CD1c-positive myeloid dendritic cell (primary cell): ENCODE measurements at regions not wholly inside any gene's neighbourhood (a gene's known extent, or its start where the extent isn't known, plus 50 kb on each side); places are given as distances from the start of the nearest gene placed in this dataset.
"Not testable (repeated sequence)": the region's sequence is repeated elsewhere in the genome, so short reads cannot be mapped to it uniquely, and the experiment has no call there.

Experiments
- DNase-seq: peaks from one replicate; pipeline ENCODE4 v3.0.0-alpha.2; 2016; ENCODE audit errors: extremely low spot score

DNA sequence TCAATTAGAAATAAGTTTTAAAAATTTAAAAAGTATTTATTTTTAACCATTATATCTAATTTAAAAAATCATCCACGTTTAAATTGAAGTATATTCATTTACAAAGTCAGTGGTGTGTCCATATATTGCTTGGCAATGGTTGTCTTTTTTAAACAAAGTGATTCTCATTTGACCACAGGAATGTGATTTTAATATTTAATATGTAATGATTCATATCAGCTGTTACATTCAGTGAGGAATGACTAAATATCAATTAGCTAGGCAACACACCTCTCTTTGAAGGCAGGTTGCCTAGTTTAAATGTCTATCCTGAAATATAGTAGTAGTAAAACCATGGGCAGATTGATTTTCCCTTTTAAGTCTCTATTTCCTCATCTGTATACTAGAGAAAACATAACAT lies 392.2 kb upstream of the CCDC179 start:
- DNase-seq, result no peak

DNA sequence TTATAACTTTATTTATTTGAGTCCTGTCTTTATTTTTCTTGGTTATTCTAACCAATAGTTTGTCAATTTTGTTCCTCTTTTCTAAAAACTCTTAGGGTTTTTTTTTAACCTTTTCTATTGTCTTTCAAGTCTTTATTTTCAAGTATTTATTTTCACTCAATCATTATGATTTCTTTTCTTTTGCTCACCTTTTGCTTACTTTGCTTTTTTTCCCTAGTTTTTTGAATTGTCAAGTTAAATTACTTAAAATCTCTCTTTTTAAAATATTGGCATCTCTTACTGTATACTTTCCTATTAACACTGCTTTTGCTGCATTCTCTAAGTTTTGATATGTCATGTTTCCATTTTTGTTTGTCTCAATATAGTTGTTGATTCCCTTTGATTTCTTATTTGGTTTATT lies 396.8 kb upstream of the CCDC179 start:
- DNase-seq, result no peak

DNA sequence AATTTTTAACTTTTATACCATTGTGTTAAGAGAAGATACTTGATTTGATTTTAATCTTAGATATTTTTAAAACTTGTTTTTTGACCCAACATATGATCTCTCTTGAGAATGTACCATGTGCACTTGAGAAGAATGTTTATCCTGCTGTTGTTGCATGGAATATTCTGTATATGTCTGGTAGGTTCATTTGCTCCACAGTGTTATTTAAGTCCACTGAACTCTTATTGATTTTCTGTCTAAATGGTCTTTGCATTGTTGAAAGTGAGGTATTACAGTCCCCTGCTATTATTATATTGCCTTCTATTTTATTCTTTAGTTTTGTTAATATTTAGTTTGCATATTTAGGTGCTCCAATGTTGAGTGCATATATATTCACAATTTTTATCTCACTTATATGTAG lies 397.3 kb upstream of the CCDC179 start:
- DNase-seq, result no peak

DNA sequence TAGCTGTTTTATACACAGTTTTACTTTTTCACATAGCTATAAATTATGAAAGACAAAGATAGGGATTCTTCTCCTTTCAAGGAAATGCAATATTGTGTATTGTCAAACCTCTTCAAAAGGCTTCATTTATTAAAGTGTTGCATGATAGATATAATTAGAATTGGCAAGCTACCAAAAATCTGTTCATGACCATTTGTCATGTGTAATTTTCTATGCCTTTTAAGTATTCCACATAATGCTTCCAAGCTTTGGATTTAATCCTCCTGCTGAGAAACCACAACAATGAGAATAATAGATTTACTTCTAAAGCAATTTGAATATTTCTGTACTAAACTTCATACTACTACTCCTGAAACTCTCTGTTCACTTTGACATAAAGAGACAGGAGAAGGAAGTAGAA lies 403.2 kb upstream of the CCDC179 start:
- DNase-seq, result no peak

DNA sequence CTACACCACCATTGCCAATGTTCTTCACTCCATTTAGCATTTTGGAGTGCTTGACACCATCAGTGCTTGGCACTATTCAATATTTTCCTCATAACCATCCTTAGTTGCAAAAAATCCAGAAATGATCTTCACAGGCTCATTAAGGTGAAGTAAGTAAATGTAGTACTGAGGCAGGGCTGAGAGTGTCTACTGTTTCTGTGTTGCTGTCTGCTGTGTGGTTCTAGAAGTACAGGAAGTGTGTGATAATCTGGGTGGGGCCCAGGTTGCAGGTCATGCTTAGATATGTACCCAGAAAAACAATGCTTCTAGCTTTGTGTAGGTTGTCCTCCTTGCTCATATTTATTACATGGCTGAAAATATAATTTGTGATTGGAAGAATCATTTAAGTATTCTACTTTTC lies 411.8 kb upstream of the CCDC179 start:
- DNase-seq, result no peak

DNA sequence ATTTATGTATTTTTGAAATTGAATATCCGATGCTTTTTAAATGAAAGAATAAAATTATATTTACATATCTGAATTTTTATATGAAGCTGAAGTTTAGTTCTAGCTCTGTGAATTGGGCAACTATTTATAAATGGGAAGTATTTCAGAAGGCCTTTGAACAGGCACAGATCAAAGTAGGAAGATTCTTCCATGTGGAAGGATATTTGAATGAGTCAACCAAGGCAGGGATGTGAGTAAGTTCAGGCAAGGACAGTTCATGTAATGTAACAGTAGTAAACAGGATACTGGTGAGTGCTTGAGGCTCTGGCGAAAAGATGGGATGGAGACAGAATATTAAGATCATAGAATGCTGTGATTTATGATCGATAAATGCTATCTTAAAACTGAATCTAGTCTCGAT lies 417.8 kb upstream of the CCDC179 start:
- DNase-seq, result no peak

DNA sequence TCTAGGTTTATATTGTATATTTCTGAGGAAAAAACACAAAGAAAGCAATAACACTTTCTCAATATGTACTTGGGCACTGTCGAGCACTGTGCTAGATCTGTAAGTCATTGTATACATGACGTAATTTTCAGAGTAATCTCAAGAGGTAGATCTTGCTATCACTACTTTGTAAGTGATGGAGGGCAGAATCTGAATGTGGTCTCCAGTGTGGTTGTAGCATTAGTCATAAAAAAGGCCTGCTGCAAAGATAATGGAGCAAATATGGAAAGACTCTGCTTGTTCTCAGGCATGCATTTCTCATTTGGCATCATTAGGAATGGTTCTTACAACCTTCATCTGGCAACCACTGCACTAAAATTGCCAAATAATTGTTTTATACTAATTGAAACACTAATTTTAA lies 419.8 kb upstream of the CCDC179 start:
- DNase-seq, result no peak

DNA sequence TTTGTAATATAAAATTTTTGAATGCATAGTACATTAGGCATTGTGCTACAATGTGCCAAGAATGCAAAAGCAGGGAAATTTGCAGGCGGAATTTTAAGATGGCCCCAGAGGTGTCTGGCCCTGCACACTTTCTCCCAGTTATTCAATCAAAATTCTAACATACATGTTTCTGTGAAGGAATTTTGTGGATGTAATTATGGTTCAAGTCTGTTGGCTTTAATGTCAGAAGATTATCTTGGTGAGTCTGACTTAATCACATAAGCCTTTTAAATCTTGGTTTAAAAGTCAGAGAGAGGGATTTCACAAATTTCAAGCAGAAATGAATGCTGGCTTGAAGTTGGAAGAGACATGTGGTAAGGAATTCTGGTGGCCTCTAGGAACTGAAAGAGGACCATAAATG lies 423.4 kb upstream of the CCDC179 start:
- DNase-seq, result no peak

DNA sequence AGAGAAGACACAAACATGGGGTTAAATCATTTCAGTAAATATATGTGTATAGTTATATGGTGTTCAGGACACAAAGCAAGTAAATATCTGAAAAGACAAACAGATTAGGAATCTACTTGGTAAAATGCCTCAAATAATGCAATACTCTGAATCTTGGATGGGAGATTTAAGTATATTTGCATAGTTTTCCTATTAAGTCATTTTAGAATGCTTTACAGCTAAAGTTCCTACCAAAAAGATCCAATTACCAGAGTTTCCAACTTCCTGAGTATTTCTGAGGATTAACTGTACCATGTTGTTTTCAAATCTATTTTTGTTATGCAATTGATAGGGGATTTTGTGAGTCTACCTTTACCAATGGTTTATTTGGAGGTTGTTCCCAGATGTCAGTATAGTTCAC lies 424.4 kb upstream of the CCDC179 start:
- DNase-seq, result no peak

DNA sequence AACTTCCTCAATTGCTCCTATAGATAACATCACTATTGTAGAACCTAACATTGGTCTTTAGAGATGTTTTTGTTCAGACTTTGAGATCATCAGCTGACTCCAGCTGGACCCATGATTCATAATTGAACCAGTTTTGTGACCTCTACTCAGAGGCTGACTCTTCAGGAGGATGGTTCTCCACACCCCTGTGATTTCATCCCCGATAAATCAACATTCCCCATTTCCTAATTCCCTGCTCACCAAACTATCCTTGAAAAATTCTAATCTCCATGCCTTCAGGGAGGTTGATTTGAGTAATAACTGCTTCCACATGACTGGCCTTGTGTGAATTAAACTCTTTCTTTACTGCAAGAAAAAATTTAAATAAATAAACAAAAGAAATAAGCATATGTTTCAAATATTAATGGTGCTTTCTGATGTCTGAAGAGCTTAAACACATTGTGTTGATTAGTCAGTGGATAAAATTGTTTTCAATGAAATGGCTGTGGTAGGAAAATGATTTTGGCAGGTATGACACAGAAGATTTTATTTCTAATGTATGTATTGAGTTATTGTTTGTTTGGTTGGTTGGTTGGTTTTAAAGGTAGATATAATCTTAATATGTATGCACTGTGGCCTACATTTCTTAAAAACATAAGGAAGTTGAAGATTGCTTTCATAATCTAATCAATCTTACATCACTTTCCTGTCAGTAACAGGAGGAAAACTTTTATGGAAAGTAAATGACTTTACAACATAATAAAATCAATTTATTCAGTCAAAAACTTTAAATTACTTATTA lies 427.9 kb upstream of the CCDC179 start:
- no peak for DNase-seq

DNA sequence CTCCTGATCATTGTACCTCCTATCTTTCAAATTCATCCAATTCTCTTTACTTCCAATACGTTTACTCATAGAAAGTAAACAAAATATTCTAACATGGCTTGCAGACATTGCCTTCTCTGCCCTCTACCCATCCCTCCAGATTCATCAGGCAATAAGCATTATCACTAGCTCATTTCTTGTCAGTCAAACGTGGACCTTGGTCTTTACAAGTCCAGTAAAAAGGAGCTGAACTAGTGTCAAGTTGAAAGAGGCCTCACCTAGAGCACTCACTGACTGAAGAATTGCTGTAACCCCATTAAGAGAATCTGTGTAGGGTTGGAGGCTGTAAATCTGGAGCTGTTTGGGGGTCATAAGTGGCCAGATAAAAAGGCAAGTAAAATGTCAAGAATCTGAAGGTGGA lies 435.0 kb upstream of the CCDC179 start:
- DNase-seq, result no peak

DNA sequence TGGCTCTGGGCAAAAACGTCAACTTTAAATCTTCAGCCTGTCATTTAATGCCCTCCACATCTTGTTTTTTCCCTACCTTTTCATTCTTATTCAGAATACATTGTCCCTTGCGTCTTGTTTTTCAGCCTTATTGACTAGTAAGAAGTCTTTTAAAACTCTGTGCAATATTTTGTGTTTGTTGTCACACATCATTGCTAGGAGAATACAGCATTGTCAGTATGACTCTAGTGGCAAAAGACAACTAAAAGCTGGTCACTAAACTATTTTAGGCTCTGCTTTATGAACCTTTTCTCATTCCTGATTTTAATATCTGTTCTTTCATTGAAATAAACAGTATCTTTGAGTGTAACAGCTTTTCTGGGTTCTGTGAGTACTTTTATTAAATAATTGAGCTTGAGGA lies 447.8 kb upstream of the CCDC179 start:
- DNase-seq, result no peak

DNA sequence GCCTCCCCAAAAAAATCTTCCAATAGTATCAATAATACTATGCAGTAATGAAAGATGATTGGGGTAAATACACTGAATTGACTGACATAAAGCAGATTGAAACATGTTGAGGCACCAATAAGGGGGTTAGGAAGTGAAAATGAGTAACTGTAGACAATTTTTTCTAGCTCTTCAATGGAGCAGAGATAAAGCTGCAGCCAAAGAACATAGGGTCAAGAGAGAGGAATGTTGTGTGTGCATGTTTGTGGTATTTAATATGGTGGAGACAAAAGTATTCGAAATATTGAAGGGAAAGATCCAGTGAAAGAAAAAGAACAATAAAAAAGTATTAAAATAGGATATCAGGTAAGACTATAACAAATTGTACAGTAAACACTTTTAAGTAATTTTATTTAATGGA lies 450.0 kb upstream of the CCDC179 start:
- no peak for DNase-seq

DNA sequence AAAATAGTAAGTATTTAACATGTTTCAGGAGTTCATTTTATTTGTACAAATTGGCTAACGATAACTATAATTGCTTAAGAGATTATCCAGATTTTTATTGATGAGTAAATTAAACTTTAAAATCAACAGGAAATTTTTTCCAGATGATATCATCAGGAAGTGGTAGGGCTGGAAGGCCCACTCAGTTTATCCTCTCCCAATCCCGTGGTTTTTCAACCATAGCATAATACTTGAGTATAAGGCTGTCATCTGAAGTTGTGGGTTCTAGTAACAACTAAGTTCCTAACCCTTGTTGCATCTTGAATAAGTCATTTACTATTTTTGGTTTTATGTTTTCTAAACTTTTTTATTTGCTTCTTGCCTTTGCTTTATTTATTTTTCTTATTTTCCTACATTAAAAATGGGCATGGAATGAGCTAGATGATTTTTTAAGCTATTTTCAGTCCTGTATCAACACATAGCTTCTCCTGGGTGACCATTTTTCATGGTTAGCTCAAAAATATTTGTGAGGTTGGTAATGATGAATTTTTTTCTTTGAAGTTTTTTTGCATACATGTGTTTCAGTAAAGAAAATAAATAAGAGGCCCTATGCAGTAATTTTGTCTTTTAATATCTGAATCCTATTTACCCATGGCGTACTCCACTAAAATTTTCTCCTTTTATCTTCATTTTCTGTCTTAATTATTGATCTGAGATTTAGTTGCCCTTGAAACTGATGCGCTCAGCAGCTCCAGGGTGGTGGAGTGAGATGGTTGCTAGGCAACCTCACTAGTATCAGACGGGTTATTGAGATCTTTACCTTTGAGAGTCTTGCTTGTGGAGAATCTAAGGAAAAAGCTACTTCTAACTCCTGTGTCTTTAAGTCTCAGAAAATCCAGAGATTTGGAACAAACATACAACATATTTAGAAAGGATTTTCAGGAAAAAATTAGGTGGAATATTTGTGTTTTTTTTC lies 452.0 kb upstream of the CCDC179 start:
- DNase-seq, result no peak

DNA sequence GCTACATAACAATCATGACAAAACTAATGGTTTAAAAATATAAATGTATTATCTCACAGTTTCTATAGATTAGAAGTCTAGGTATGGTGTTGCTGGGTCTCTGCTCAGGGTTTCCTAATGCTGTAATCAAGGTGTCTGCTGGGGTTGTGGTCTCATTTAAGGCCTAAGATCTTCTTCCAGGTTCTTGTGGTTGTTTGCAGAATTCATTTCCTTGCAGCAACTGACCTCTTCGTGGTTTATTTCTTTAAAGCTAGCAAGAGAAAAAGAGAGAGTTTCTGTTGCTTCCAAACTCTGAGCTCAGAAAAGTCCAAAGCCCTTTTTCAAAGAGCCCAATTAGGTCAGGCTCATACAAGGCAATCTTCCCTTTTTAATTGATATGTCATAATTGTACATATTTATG lies 452.7 kb upstream of the CCDC179 start:
- DNase-seq, result no peak

DNA sequence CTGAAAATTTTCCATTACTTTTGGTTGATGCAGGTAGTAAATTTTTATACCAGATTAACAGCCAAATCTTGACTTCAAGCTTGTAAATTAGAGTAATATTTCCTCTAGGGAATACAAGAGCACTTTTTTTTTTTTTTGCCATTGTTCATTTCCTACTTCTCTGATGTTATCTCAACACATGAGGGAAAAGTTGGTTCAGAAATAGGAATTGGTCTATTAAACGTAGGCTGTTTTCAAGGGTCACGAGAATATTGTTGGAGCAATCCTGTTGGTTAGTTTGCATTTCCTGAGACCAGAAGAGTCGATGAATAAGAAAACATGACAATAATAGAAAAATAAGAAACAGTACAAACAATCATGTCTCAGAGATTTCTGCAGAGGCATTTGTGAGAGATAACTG lies 453.9 kb upstream of the CCDC179 start:
- DNase-seq, result no peak

DNA sequence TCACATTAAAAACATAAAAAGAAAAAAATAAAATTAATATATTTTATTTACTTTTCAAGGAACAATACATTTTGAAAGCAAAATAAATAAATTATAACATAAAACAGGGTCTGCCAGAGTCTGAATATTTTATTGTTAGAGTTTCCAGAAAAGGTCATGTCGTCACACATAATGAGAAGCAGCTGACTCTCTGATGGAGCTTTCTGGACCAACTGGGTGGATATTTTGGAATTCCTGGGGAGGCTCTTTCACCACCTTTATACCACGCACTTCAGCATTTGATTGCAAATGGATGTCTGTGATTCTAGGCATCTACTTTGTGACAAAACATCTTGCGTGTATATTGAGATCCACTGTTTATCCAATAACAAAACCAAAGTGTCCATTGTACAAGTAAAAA lies 455.0 kb upstream of the CCDC179 start:
- no peak for DNase-seq

DNA sequence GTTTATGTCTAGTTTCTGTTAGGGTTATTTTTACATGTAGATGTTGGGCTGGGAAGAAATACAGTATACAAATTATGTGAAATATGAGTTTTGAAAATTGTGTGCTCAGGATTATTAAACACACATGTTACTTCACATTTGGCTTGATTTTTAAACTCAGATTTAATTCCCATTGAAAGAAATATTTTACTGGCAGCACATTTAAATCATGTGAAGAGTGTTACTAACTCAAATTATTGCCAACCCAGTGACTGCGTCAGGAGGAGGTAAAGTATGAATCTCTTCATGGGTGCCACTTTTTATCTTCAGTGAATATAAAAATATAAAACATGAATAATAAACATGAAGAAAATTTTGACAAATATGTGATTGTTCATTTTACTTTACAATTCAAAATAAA lies 457.5 kb upstream of the CCDC179 start:
- no peak for DNase-seq

DNA sequence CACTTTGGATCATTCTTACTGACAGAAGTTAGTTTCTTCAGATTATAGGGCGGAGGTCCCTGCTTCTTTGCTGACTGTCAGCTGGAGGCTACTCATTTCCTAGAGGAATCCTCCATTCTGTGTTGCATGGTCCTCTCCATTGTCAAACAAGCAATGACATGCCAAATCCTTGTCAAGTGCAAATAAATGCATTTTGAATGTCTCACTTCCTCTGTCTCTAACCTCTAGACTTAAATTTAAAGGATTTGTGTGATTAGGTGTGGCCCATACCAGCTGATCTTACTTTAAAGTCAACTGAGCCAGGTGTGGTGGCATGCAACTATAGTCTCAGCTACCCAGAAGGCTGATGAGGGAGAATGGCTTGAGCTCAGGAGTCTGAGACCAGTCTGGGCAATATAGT lies 458.4 kb upstream of the CCDC179 start:
- DNase-seq, result no peak

DNA sequence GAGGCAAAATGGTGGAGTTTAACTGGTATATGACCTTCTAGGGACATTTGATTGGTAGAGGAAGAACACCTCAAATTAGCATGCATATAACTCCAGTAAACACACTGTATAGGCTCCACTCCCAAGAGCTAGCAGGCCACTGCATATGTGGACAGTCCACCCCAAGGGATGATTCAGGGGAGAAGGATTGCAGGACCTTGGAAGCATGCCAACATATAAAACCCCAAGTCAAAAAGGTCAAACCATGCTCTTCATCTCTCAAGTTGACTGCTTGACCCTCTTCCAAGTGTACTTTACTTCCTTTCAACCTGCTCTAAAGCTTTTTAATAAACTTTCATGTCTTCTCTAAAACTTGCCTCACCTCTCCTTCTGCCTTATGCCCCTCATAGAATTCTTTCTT lies 459.9 kb upstream of the CCDC179 start:
- no peak for DNase-seq

DNA sequence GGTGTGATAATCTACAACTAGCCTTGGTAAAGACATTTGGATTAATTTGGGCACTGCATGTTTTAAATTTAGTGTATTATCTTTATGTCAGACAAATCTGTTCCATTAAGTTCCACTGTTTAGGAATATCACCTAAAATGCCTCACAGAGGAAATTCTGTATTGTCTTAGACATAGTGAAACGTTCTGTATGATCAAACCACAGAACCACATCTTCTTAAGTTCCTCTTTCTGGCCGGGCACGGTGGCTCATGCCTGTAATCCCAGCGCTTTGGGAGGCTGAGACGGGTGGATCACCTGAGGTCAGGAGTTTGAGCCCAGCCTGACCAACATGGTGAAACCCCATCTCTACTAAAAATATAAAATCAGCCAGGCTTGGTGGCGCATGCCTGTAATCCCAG lies 475.3 kb upstream of the CCDC179 start:
- DNase-seq, result not testable (repeated sequence)

DNA sequence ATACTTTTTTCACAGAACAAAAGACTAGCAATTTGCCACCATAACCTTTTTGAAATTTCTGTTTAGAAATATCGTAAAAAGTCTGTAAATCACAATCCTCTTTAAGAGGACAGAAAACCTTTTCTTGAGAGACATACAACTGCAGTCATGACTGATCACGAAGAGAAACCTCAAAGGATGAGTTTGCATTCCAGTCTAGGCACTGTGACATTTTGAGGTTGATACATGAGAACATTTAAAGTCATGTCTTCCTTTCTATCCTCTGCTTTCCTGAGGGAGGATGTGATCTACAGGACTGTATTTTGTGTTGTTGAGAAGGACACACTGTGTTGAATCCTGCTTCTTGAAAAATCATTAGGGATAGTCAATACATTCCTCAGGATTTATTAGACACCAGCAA lies 476.7 kb upstream of the CCDC179 start:
- no peak for DNase-seq

DNA sequence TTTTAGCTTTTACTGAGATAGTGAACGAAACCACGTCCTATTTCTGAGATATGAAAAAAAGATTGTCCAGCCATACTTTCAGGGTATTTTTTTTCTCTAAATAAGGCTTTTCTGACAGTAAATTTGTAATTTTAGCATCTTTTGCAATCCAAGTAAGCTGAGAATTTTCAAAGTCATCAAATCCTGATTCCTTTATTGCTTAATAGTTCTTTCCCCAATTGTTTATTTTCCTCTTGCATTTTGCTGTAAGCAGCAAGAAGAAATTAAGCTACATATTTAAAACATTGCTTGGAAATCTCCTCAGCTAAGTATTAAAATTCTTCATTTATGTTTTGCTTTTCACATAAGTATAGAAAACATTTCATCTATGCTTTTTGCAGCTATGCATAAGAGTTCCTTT lies 493.3 kb upstream of the CCDC179 start:
- DNase-seq, result no peak
